EL (cell line): ENCODE measurements at regions not wholly inside any gene's neighbourhood (a gene's known extent, or its start where the extent isn't known, plus 50 kb on each side); places are given as distances from the start of the nearest gene placed in this dataset.
"Not testable (repeated sequence)": the region's sequence is repeated elsewhere in the genome, so short reads cannot be mapped to it uniquely, and the experiment has no call there.

Experiments used
- DNase-seq: peaks from one replicate; pipeline ENCODE4 v3.0.0-alpha.2; 2016

DNA sequence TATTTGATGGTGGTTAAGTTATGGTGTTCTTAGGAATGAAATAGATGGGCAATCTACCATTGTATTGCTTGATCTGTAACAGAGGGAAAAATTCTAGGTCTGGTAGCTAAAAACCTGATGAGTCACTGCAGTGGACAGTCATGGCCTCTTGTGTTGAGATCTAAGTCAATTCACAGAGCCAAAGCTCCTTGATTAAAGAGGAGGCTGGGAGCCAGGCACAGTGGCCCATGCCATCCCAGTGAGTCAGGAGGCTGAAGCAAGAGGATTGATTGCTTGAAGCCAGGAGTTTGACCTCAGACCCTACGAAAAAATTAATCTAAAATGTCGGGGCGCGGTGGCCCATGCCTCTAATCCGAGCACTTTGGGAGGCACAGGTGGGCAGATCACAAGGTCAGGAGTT lies 67.1 kb upstream of the KPNA3 start:
- peak; percentile 98 for DNase-seq

DNA sequence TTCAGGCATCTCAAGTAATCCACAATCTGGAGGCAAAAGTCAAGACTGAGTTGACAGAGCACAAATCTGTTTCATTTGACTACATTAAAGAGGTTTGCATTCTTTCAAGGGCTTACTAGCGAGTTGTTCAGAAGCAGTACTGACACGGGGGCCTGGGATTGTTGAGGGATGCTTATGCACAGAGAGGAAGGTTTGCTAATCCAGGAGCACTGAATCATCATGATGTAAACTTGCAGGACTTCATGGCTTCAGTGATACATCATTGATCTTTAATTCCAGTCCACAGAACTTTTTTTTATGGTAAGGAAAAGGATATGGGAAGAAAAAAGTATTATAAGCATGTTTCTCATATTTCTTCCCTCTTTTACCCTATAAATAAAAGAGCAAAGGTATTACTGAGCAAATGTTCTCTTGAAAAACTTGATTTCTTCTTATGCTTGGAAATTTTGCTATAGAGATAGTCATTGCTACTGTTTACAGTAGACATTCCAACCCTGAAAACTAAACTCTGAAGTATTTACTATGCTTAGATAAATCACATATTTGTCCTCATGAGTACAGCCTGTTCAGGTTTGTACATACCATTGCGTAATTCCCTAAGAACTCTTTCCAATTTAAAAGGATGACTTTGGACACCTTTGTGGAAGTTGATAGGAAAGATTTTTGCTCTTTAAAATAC lies 65.8 kb upstream of the KPNA3 start:
- DNase-seq = peak; percentile 97

DNA sequence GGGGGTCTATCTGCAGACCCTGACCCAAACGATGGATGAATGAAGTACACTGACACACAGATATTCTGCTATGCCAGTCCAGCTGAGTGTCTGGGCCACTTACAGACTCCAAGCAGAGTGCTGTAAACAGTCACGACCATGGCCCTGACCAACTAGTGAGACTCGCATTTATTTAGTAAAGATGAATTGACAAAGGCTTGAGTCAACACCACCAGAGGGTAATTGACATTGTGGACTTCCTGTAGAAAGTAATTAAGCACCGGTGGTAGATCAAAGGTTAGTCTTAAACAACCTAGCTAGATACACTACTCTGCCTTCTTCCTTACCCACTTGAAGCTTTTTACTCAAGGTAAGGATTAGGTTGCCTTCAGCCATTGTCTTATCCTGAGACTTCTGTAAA lies 63.4 kb upstream of the KPNA3 start:
- DNase-seq = no peak

DNA sequence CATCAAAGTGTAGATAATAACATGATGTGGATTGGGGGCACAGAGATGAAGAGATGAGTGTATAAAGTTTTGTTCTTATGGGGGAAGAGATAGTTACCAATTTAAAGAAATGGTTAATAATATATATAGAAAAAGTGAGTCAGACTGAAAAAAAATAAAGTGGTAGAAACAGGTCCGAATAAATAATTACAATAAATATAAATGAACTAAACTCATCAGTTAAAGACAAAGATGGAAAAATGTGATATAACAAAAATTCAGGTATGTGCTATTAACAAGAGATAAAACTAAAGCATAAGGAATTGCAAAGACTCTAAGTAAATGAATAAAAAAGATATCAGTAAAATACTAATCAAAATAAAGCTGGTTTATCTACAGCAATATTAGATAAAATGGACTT lies 61.1 kb upstream of the KPNA3 start:
- no peak for DNase-seq

DNA sequence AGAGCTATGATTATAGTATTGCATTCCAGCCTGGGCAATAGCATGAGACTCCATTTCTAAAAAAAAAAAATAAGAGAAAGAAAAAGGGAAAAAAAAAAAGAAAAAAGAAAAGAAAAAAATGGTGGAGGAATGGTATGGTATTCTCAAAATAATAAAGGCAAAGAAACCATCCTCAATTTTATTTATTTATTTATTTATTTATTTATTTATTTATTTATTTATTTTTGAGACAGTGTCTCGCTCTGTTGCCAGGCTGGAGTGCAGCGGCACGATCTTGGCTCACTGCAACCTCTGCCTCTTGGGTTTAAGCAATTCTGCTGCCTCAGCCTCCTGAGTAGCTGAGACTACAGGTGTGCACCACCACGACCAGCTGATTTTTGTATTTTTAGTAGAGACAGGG lies 60.0 kb upstream of the KPNA3 start:
- not testable (repeated sequence) for DNase-seq

DNA sequence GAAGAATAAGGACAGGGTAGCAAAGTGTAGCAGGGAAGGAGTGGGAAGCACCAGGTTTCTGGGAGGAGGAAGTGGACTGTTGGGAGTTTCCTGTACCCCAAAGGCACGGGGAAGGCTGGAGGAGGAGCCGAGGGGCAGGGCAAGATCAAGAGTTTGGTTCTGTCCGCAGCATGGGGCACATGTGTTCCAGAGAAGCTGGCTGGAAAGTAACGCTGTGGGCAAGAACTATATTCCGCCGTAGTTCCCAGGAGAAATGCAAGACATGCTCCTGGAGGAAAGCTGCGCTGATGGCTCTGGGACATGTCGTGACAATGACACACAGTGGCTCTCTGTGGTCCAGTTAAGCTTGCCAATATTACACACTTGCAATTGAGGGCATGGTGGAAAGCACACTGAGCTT lies 51.7 kb upstream of the KPNA3 start:
- DNase-seq = no peak
